UCSD-AML1 (cell line): ENCODE measurements at regions not wholly inside any gene's neighbourhood (a gene's known extent, or its start where the extent isn't known, plus 50 kb on each side); places are given as distances from the start of the nearest gene placed in this dataset.
"Not testable (repeated sequence)": the region's sequence is repeated elsewhere in the genome, so short reads cannot be mapped to it uniquely, and the experiment has no call there.

Source experiments
- DNase-seq: peaks from one replicate; lab custom pipeline; 2025; ENCODE audit not compliant: unreplicated experiment; lab: John Stamatoyannopoulos, UW

DNA sequence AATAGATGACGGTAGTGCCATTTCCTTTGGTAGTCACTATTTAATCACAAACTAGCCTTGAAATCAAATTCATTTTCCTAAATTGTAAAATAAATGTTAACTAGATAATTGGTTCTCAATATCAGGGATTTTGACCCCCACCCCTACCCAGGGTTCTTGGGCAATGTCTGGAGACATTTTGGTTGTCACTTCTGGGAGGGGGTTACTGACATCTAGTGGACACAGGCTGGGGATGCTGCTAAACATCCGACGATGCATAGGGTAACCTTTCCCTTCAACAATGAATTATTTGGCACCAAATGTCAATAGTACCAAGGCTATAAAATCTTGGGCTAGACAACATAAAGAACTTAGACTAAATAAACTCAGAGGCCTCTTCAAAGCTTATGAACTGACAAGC is 285.8 kb upstream of the TRPC5 start:
- DNase-seq = no peak

DNA sequence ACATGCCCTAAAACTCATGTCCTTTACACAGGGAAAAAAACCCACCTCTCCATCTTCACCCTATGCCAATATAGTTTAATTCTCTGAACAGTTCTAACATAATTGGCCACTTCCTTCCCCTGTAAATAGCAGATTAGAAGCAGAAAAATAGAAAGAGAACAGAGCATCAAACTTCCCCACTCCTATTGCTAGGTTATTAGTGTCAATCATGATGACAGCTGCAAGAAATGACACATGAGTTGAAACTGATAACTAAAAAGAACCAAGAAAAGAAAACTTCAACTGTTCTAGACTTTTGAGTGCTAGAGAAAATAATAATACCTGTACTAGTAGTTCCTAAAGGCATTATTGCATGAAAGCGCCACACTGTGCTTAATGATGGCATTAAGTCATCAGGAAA is 284.5 kb upstream of the TRPC5 start:
- DNase-seq = no peak

DNA sequence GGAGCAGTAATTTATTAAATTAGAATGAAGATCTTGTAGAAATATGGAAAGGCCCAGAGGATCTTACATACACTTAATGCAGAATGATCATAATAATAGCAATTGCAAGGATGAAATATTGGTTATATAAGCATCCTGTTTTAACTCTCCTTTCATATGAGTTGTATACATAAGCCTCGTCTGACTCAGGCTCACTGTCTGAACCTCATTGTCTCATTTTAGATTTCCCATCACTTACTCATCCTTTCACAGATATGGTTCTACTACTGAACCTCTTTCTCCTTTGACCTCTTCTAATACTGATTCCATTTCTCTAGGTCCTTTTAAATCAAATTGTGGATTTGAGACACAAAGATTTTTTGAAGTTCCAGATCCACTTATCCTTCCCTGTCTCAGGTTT is 277.3 kb upstream of the TRPC5 start:
- DNase-seq = no peak

DNA sequence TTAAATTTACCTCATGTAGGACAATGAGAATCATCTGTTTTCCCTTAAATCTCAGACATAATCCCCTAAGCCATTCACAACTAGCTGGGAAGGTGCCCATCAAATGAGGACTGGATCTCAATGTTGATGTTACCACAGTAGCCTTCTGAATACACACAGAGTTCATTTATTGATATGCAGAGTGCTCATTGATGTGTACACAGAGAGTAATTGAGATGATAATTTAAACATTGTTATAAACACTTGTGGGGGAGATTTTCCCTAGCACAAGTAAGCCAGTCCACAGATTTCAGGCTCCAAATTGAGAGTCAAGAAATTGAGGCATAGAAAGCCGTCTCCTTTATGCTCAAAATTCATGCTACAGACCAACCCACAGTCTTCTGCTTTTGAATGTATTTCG is 273.4 kb upstream of the TRPC5 start:
- no peak for DNase-seq

- DNase-seq = no peak
Measured at GRCh38 chrX:112341598-112341997, 259.0 kb upstream of the TRPC5 start.

DNA sequence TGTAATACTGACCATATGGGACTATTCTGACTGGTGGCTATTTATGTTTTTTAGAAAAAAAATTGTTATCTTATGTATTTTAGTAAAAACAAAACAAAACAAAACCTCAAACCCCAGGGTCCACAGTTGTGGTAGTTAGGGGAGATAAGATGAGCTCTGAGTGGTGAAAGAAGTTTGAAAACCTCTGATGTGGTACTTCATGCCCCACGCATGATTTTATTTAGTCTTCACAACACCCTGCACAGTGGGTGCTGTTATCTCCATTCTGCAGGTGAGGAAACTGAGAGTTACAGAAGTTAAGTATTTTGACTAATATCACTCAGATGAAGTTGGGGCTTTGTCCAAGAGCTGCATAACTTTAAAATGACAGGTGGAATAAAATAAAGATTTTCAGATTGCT is 230.6 kb upstream of the TRPC5 start:
- no peak for DNase-seq

GRCh38 chrX:112306027-112306426 is 223.5 kb upstream of the TRPC5 start:
- DNase-seq = no peak

GRCh38 chrX:112279940-112280339 is 197.4 kb upstream of the TRPC5 start:
- DNase-seq = no peak

GRCh38 chrX:112270991-112271390 is 188.4 kb upstream of the TRPC5 start:
- no peak for DNase-seq

DNA sequence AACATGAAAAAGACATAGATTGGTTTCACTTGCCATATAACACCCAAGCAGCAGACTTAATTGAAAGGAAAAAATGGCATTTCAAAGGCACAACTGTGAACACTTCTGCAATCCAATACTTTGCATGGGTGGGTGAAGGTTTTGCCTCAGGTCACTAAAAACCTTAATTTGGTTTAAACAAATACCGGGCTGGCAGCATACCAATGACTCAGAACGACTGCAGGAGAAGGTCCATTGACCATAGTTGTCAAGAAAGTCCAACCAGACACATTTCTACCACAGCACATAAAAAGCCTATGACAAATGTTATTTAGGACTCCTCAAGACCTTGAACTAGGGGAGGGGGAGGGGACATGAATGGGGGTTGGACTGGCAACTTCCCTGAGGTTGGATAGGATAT is 183.6 kb upstream of the TRPC5 start:
- DNase-seq = no peak

- DNase-seq = no peak
Measured at GRCh38 chrX:112259375-112259774, 176.8 kb upstream of the TRPC5 start.

DNA sequence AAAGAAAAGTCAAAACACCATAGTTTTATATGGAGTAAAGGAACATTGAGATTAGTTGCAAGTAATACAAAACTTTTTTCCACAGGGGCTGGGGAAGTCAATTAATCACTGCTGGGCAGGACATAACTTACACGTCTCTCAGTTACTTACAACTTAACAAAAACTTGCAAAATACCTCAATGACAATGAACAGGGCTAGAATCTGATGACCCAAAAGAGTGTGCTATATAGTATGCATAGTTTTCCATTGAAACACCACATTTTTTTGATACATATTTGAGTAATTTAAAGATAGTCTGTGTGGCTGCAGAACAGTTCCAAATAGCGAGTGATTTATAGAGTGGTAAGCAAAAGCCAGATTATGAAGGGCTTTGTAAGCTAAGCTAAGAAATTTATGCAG is 172.3 kb upstream of the TRPC5 start:
- DNase-seq = no peak

- DNase-seq = no peak
Measured at GRCh38 chrX:112247714-112248113, 165.1 kb upstream of the TRPC5 start.

- DNase-seq = no peak
Measured at GRCh38 chrX:112235547-112235946, 153.0 kb upstream of the TRPC5 start.

- no peak for DNase-seq
Measured at GRCh38 chrX:112233164-112233563, 150.6 kb upstream of the TRPC5 start.

GRCh38 chrX:112226795-112227194 is 144.2 kb upstream of the TRPC5 start:
- DNase-seq = not testable (repeated sequence)

GRCh38 chrX:112223391-112223790 is 140.8 kb upstream of the TRPC5 start:
- no peak for DNase-seq

GRCh38 chrX:112218388-112218787 is 135.8 kb upstream of the TRPC5 start:
- DNase-seq = no peak

- DNase-seq = no peak
Measured at GRCh38 chrX:112211459-112211858, 128.9 kb upstream of the TRPC5 start.

- DNase-seq = no peak
Measured at GRCh38 chrX:112197840-112198239, 115.3 kb upstream of the TRPC5 start.

- no peak for DNase-seq
Measured at GRCh38 chrX:112190646-112191045, 108.1 kb upstream of the TRPC5 start.

GRCh38 chrX:112181361-112181760 is 98.8 kb upstream of the TRPC5 start:
- DNase-seq = not testable (repeated sequence)

GRCh38 chrX:112164420-112164819 is 81.8 kb upstream of the TRPC5 start:
- no peak for DNase-seq

DNA sequence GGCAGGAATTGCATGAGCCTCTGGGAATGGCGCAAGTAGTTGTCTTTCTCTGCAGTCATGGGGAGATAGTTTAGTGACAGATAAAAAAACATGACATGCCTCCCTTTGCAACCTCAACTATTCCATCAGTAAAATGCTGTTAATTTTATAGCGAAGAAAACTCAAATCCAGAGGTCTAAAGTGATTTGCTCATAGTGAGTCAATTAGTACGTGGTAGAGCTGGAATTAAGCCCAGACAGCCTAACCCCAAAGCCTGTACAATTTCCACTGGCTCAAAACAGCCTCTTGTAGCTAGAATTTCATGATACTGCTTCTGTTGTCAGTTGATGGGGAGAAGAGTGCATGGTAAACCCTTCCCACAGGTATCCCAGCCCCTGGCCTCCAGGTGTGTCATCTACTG is 81.3 kb upstream of the TRPC5 start:
- no peak for DNase-seq
